GM12878 (cell line): ENCODE measurements at regions not wholly inside any gene's neighbourhood (a gene's known extent, or its start where the extent isn't known, plus 50 kb on each side); places are given as distances from the start of the nearest gene placed in this dataset.

Experiments
- ATAC-seq: fragments of 200-7000 bp; cut with Tn5 transposase; 3 replicates; pipeline ENCODE4 v1.9.1; 2020; ENCODE audit warnings: mild to moderate bottlenecking, moderate library complexity
- BruUV-seq: library from RNA; stranded (reverse); fragments of 400-500 nt; replicated peaks from 2 replicates; lab custom pipeline; 2021; lab: Mats Ljungman, UMichigan
- CTCF ChIA-PET: fragments of 300-600 bp; sonication (Branson Sonifier 250); formaldehyde crosslinking; extraction: SDS; loops from one replicate; lab custom pipeline; 2021; ENCODE audit warnings: inconsistent platforms; lab: Yijun Ruan, JAX
- POLR2A ChIA-PET: fragments of 350-600 bp; formaldehyde crosslinking; extraction: SDS; loops from one replicate; lab custom pipeline; 2021; ENCODE audit warnings: inconsistent platforms; lab: Charles Lee
- RAD21 ChIA-PET: fragments of 300-600 bp; sonication (Branson Sonifier 250); formaldehyde crosslinking; loops from one replicate; lab custom pipeline; 2023; ENCODE audit warnings: antibody characterized with exemption; ENCODE audit not compliant: unreplicated experiment; lab: Charles Lee
- SMC1A ChIA-PET: fragments of 300-600 bp; sonication (Branson Sonifier 250); formaldehyde crosslinking; loops from one replicate; lab custom pipeline; 2023; ENCODE audit not compliant: unreplicated experiment, uncharacterized antibody; lab: Charles Lee
- DNase-seq: peaks from one replicate; pipeline ENCODE4 v3.0.0-alpha.2; 2011; ENCODE audit warnings: low read depth, low spot score
- FAIRE-seq: peaks from 3 replicates; lab custom pipeline; 2011; peaks lifted over from hg19 to GRCh38; lab: Jason Lieb, UNC
- H2AFZ ChIP-seq: 2 replicates; pipeline ENCODE4 v1.6.0; 2011; ENCODE audit warnings: low read depth, low read length, control low read depth; ENCODE audit not compliant: control insufficient read depth
- H3K27ac ChIP-seq: 2 replicates; pipeline ENCODE4 v1.5.1; 2011; ENCODE audit warnings: control low read depth; ENCODE audit not compliant: control insufficient read depth, insufficient read depth
- H3K27me3 ChIP-seq, 2 experiments: replicated peaks in 1 of 2; 2 replicates each; pipeline versions ENCODE4 v1.6.0 to v1.6.1; 2011; ENCODE audit warnings: low read length in 1 of 2; ENCODE audit not compliant: control insufficient read depth in 2 of 2, insufficient read depth in 2 of 2
- H3K36me3 ChIP-seq, 2 experiments: 2 replicates each; pipeline ENCODE4 v1.5.1; 2011; ENCODE audit warnings: low read length in 1 of 2; ENCODE audit not compliant: control insufficient read depth in 2 of 2, insufficient read depth in 2 of 2
- H3K4me1 ChIP-seq: 2 replicates; pipeline ENCODE4 v1.6.1; 2011; ENCODE audit warnings: mild to moderate bottlenecking, low read length, moderate library complexity, mixed read lengths; ENCODE audit not compliant: control insufficient read depth, insufficient read depth
- H3K4me2 ChIP-seq: 2 replicates; pipeline ENCODE4 v1.6.0; 2011; ENCODE audit warnings: control low read depth; ENCODE audit not compliant: control insufficient read depth, insufficient read depth
- H3K4me3 ChIP-seq: fragments of 200-600 bp; sonication (generic); 2 replicates; pipeline ENCODE4 v1.5.1; 2016
- H3K79me2 ChIP-seq: 2 replicates; pipeline ENCODE4 v1.6.0; 2011; ENCODE audit warnings: low read length; ENCODE audit not compliant: control insufficient read depth, insufficient read depth
- H3K9ac ChIP-seq: 2 replicates; pipeline ENCODE4 v1.8.0; 2011; ENCODE audit warnings: low read length, control low read depth, mixed read lengths; ENCODE audit not compliant: control insufficient read depth, insufficient read depth
- H3K9me3 ChIP-seq: replicated peaks from 3 replicates; pipeline ENCODE4 v1.5.1; 2011; ENCODE audit warnings: mild to moderate bottlenecking, low read length; ENCODE audit not compliant: control insufficient read depth, insufficient read depth
- H4K20me1 ChIP-seq: 2 replicates; pipeline ENCODE4 v1.6.0; 2011; ENCODE audit not compliant: control insufficient read depth, insufficient read depth
- BCL11A ChIP-seq: IDR thresholded peaks from 2 replicates; pipeline ENCODE4 v1.6.1; 2011; ENCODE audit warnings: low read depth, low read length
- ETV6 ChIP-seq, 2 experiments: fragments of 450-650 bp in 1 of 2; IDR thresholded peaks in 1 of 2; conservative IDR thresholded peaks in 1 of 2; 2 replicates each; pipeline ENCODE4 v1.6.1; 2014; ENCODE audit warnings: antibody characterized with exemption in 1 of 2, borderline replicate concordance in 1 of 2, low read depth in 1 of 2, mild to moderate bottlenecking in 1 of 2, moderate library complexity in 1 of 2
- FOXK2 ChIP-seq: fragments of 450-650 bp; IDR thresholded peaks from 2 replicates; pipeline ENCODE4 v1.6.1; 2017; ENCODE audit warnings: mild to moderate bottlenecking, moderate library complexity
- KDM1A ChIP-seq: fragments of 200-600 bp; sonication (generic); IDR thresholded peaks from 2 replicates; pipeline ENCODE4 v1.6.1; 2016; ENCODE audit warnings: borderline replicate concordance
- LARP7 ChIP-seq: fragments of 450-650 bp; IDR thresholded peaks from 2 replicates; pipeline ENCODE4 v1.6.1; 2017; ENCODE audit warnings: mild to moderate bottlenecking
- MXI1 ChIP-seq: fragments of 150-350 bp; IDR thresholded peaks from 2 replicates; pipeline ENCODE4 v1.6.1; 2011; ENCODE audit warnings: low read depth, mild to moderate bottlenecking, inconsistent platforms, low read length, improper control_type of control experiment
- RCOR1 ChIP-seq: conservative IDR thresholded peaks from 2 replicates; pipeline ENCODE4 v1.6.1; 2012; ENCODE audit warnings: low read depth, low read length, improper control_type of control experiment
- WGBS: methylation state at CpG from one replicate; pipeline ENCODE4 v1.1.6; 2016; ENCODE audit warnings: low lambda C conversion rate; ENCODE audit not compliant: insufficient replicate concordance, insufficient coverage; ENCODE audit errors: missing lambda C conversion rate; 5-methylcytosine and 5-hydroxymethylcytosine counted together
- in situ Hi-C: fragments of 300-500 bp; cut with MboI; formaldehyde crosslinking; loops from 9 replicates; pipeline ENCODE4 v1.14.3; 2018; ENCODE audit warnings: mixed read lengths
- intact Hi-C: fragments of 100-400 bp; cut with micrococcal nuclease; formaldehyde crosslinking; loops from one replicate; pipeline ENCODE4 v1.14.2; 2022; ENCODE audit not compliant: unreplicated experiment
- TF ChIP-seq, protein P1 (sequence below): IDR thresholded peaks from 2 replicates; pipeline ENCODE4 v1.6.1; 2011; ENCODE audit warnings: borderline replicate concordance, low read depth, mild to moderate bottlenecking, moderate library complexity, low read length; ENCODE audit not compliant: insufficient read depth, poor library complexity, severe bottlenecking

DNA sequence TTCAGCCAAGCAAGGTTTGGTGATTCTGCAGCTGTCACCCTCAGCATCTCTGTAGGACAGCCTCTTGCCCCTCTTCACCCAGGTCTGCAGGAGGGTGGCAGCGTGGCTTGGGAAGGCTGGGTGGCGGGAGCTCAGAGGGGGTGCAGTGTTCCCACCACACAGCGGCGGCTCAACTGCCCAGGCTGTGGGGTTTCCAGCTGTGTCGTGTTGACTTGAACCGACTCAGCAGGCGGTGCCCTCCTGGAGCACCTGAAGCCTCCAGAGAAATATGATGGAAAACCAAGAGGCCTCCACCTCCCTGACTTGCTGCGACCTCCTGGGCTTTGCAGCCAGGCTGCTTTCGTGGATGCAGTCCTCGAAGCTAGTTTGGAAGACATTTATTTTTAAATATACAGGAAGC lies 68.0 kb upstream of the KLF6 start:
- no peaks in the 10 kb centered on the region for H3K79me2 ChIP-seq
- BruUV-seq: no TSS peak
- peak overlapping the region; percentile 53 for H3K27ac ChIP-seq
- peak overlapping the region; percentile 20 for H3K4me2 ChIP-seq
- in situ Hi-C loops: no loop called here
- ATAC-seq (no peak), FAIRE-seq (no peak), DNase-seq (no peak)
- no peak overlapping the region for H3K4me3 ChIP-seq
- no peaks in the 10 kb centered on the region for H4K20me1 ChIP-seq
- RAD21 ChIA-PET: interaction anchor here (1.1 to 7.0 kb wide), 13 partner anchors 13 to 108 kb away, joined by 3 to 135 read pairs (median 16); partner anchors contain the start of gene KLF6
- no peaks in the 10 kb centered on the region; the same call in 1 of the 3 replicates for H3K9me3 ChIP-seq
- no peak for TF ChIP-seq BCL11A
- no peak for TF ChIP-seq MXI1
- 0 out of 2 replicates have a peak, but pooled peaks have one; percentile 59 for TF ChIP-seq LARP7
- TF ChIP-seq KDM1A: no peak
- TF ChIP-seq, protein P1, sequence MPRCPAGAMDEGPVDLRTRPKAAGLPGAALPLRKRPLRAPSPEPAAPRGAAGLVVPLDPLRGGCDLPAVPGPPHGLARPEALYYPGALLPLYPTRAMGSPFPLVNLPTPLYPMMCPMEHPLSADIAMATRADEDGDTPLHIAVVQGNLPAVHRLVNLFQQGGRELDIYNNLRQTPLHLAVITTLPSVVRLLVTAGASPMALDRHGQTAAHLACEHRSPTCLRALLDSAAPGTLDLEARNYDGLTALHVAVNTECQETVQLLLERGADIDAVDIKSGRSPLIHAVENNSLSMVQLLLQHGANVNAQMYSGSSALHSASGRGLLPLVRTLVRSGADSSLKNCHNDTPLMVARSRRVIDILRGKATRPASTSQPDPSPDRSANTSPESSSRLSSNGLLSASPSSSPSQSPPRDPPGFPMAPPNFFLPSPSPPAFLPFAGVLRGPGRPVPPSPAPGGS: no peak
- no peak for TF ChIP-seq RCOR1
- TF ChIP-seq FOXK2: no peak
- TF ChIP-seq ETV6 (conservative IDR thresholded peaks at IDR 0.05 in 1 of 2, IDR thresholded peaks at IDR 0.05 in 1 of 2; ENCODE audit: borderline replicate concordance in 1 of 2, low read depth in 1 of 2): no peak
- no peaks in the 10 kb centered on the region for H3K27me3 ChIP-seq
- intact Hi-C loops: no loop called here
- SMC1A ChIA-PET: interaction anchor here (0.9 to 12.8 kb wide), 11 partner anchors 9 to 113 kb away, joined by 3 to 295 read pairs (median 29); partner anchors contain the start of gene KLF6
- POLR2A ChIA-PET: interaction anchor here (0.9 to 5.6 kb wide), 11 partner anchors 11 to 69 kb away, joined by 3 to 51 read pairs (median 5); partner anchors contain the start of gene KLF6
- peaks cover 31% of the 10 kb centered on the region for H3K4me1 ChIP-seq
- no peaks in the 10 kb centered on the region for H3K36me3 ChIP-seq
- CTCF ChIA-PET: interaction anchor here (0.5 to 3.2 kb wide), 9 partner anchors 13 to 700 kb away, joined by 4 to 18 read pairs (median 9); no protein-coding TSS in a partner anchor
- no peak overlapping the region for H3K9ac ChIP-seq
- 39% methylated on average over 10 of the region's 10 CpGs for WGBS
- no peak overlapping the region for H2AFZ ChIP-seq
